ENCODE measurements at regions not wholly inside any gene's neighbourhood (a gene's known extent, or its start where the extent isn't known, plus 50 kb on each side); places are given as distances from the start of the nearest gene placed in this dataset.

- H2BK120ac ChIP-seq (ENCODE audit: low read depth, low read length) = no peak overlapping the region
- POLR2A ChIA-PET (ENCODE audit: unreplicated experiment) = no interaction called here
- intact Hi-C loops (cut with micrococcal nuclease) = no loop called here
Observed at GRCh38 chr1:112126598-112126997, 137.1 kb upstream of the KCND3 start.

More at GRCh38 chr1:112126598-112126997, 137.1 kb upstream of the KCND3 start:
- Histone ChIP-seq H3K23ac (ENCODE audit: low read depth, low read length) (no peak overlapping the region), H2BK5ac (ENCODE audit: low read depth, low read length, poor library complexity, severe bottlenecking) (no peak overlapping the region), H3K4me3 (ENCODE audit: insufficient read depth, low read depth, low read length) (no peak overlapping the region), H3K27ac (ENCODE audit: insufficient read depth, low read length) (no peak overlapping the region), H3K36me3 (ENCODE audit: control insufficient read depth, insufficient read depth, low read length) (no peaks in the 10 kb centered on the region), H4K5ac (ENCODE audit: low read depth, low read length) (no peak overlapping the region), H4K20me1 (ENCODE audit: insufficient read depth, low read length) (no peaks in the 10 kb centered on the region), H3K27me3 (ENCODE audit: control insufficient read depth, insufficient read depth, low read length) (no peaks in the 10 kb centered on the region), H2AK5ac (ENCODE audit: low read depth, low read length) (no peak overlapping the region), H4K8ac (ENCODE audit: low read depth in 2 of 2, low read length in 2 of 2) (no peak overlapping the region), H3K4me2 (ENCODE audit: low read depth, low read length) (no peak overlapping the region), H4K91ac (ENCODE audit: insufficient read depth, low read depth, low read length) (no peak overlapping the region), H2BK15ac (ENCODE audit: low read depth, low read length) (no peak overlapping the region), H3K14ac (replicated peaks; ENCODE audit: low read depth, low read length) (no peak overlapping the region), H3K18ac (ENCODE audit: low read depth, low read length) (no peak overlapping the region), H3K4me1 (ENCODE audit: control insufficient read depth, insufficient read depth, low read length) (no peaks in the 10 kb centered on the region), H2AK9ac (replicated peaks; ENCODE audit: low read depth, low read length, poor library complexity) (no peak overlapping the region), H3K9me1 (ENCODE audit: insufficient read depth, low read length) (no peaks in the 10 kb centered on the region), H3K9ac (ENCODE audit: low read depth, low read length) (no peak overlapping the region), H3K79me1 (ENCODE audit: low read depth in 1 of 2, low read length in 2 of 2) (no peaks in the 10 kb centered on the region), H3K56ac (ENCODE audit: extremely low read depth, insufficient read depth, low read length) (no peak overlapping the region), H2BK20ac (ENCODE audit: low read depth, low read length) (no peak overlapping the region), H3K9me3 (ENCODE audit: control insufficient read depth, insufficient read depth, low read length) (no peaks in the 10 kb centered on the region), H3K4ac (ENCODE audit: low read depth, low read length) (no peak overlapping the region), H2AFZ (replicated peaks; ENCODE audit: low read length, poor library complexity) (no peak overlapping the region)
- WGBS, 2 experiments (ENCODE audit: extremely low coverage in 2 of 2, insufficient read length in 1 of 2) = no CpG with 5 or more reads among the region's 2 CpGs
- CTCF ChIA-PET = no interaction called here
- ATAC-seq (ENCODE audit: low read depth) (no peak), DNase-seq (no peak)
- BruUV-seq (replicated peaks) = no TSS peak
- TF ChIP-seq SMC3 (IDR thresholded peaks at IDR 0.05; ENCODE audit: low read depth, low read length) = no peak
- TF ChIP-seq RCOR1 (IDR thresholded peaks at IDR 0.05; ENCODE audit: insufficient replicate concordance, low read length) = no peak
- TF ChIP-seq MAFK (IDR thresholded peaks at IDR 0.05; ENCODE audit: low read depth, low read length) = no peak
- no peak for TF ChIP-seq USF2 (IDR thresholded peaks at IDR 0.05; ENCODE audit: low read depth, low read length)
- TF ChIP-seq MAZ (IDR thresholded peaks at IDR 0.05; ENCODE audit: borderline replicate concordance, low read depth, low read length) = no peak
- no peak for TF ChIP-seq FOS (IDR thresholded peaks at IDR 0.05; ENCODE audit: low read depth, low read length)
- TF ChIP-seq MXI1 (IDR thresholded peaks at IDR 0.05; ENCODE audit: borderline replicate concordance, low read depth, low read length) = no peak
- no peak for TF ChIP-seq RAD21 (IDR thresholded peaks at IDR 0.05; ENCODE audit: low read length)
- no peak for TF ChIP-seq CHD1 (IDR thresholded peaks at IDR 0.05; ENCODE audit: low read depth, low read length)
- no peak for TF ChIP-seq CTCF (conservative IDR thresholded peaks at IDR 0.05; ENCODE audit: low read depth, low read length)
- no peak for TF ChIP-seq BHLHE40 (IDR thresholded peaks at IDR 0.05; ENCODE audit: low read depth, low read length)
- TF ChIP-seq POLR2A (IDR thresholded peaks at IDR 0.05; ENCODE audit: low read depth, low read length) = no peak
- no peak for TF ChIP-seq RFX5 (IDR thresholded peaks at IDR 0.05; ENCODE audit: low read depth, low read length)
- no peak for TF ChIP-seq ELK1 (IDR thresholded peaks at IDR 0.05; ENCODE audit: borderline replicate concordance, low read depth, low read length)
- in situ Hi-C loops (cut with MboI; ENCODE audit: low sequenced_read_pairs) = no loop called here
- dilution Hi-C loops (cut with HindIII; ENCODE audit: low sequenced_read_pairs, unreplicated experiment) = no loop called here
